HG03108 (cell line): ENCODE measurements at regions not wholly inside any gene's neighbourhood (a gene's known extent, or its start where the extent isn't known, plus 50 kb on each side); places are given as distances from the start of the nearest gene placed in this dataset.
"Not testable (repeated sequence)": the region's sequence is repeated elsewhere in the genome, so short reads cannot be mapped to it uniquely, and the experiment has no call there.

Source experiments
- ATAC-seq: cut with Tn5 transposase; IDR thresholded peaks from one replicate; pipeline ENCODE4 v1.9.1; 2021; ENCODE audit warnings: moderate library complexity; ENCODE audit not compliant: unreplicated experiment

DNA sequence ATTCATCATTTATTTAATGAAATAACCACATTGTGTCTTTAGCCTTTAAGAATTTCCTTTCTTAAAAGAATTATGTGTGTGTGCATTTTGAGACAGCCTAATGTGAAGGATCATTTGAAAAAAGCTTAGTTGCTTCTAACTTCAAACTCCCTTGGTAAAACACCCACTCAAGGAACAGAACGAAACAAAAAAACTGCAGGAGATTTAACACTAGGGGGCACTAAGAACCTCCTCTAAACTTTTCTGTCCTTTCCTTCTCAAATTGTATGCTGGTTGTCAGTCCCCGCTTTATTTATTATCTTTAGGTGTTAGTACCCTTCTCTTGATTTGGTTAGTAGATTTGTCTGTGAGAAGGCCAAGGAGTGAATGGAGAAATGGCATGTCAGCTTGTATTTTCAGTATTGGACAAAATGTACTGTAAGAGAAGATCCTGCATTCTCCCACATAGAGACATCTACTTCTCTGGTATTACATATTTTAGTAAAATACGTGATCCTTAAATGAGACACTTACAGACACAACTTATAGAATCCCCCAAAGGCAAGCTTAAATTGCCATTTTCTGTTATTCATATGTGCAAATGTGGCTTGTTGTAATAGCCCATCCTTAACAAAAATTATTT, 229.7 kb downstream of the MRPS30 start:
- no peak for ATAC-seq

GRCh38 chr5:45042283-45042682, 233.5 kb downstream of the MRPS30 start:
- ATAC-seq, result no peak

GRCh38 chr5:45057564-45057963, 248.8 kb downstream of the MRPS30 start:
- no peak for ATAC-seq

DNA sequence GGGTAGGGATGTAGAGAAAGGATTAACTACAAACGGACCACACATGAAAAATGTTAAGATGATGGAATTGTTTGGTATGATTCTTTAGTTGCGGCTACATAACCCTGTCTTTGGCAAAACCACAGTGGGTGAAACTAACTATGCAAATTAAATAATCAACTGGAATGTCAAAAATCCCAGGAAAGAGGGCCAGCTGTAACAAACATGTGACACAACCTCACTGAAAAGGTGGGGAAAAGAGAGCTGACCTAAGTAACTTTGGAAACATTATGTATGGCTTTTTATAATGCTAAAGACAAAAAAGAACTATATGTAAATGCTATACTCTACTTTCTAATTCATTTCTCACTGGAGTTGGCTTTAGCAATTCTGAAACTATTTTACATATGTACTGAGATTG, 252.0 kb downstream of the MRPS30 start:
- ATAC-seq, result no peak

GRCh38 chr5:45062044-45062443, 253.3 kb downstream of the MRPS30 start:
- no peak for ATAC-seq

DNA sequence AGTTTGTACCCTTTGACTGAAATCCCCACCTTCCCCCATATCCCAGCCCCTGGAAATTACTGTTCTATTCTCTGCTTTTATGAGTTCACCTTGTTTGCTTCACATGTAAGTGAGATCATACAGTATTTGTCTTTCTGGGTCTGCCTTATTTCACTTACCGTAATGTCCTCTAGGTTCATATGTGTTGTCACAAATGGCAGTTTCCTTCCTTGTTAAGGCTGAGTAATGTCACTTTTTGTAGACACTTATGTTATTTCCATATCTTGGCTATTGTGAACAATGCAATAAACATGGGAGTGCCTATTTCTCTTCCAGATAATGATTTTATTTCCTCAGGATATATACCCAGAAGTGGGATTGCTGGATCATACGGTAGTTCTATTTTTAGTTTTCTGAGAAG, 272.3 kb downstream of the MRPS30 start:
- ATAC-seq, result no peak

DNA sequence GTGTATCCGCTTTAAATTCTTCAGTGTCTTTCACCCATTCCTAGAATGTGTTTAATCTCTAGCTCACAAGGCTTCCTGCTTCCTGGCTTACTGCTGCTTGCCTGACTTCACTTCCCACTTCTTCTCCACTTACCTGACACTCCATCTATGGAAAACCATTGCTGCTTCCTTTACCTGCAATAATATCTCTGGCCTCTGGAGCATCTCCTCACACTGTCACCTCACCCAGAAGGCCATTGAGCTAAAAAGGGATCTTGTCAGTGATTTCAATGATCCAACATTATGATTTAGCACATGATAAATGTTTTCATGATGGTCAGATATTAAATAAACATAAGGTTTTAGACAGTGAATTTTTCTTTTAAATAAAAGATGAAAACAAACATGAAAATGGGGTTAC, 281.1 kb downstream of the MRPS30 start:
- no peak for ATAC-seq

GRCh38 chr5:45093377-45093776, 284.6 kb downstream of the MRPS30 start:
- no peak for ATAC-seq

GRCh38 chr5:45094876-45095440, 286.2 kb downstream of the MRPS30 start:
- ATAC-seq, result no peak

DNA sequence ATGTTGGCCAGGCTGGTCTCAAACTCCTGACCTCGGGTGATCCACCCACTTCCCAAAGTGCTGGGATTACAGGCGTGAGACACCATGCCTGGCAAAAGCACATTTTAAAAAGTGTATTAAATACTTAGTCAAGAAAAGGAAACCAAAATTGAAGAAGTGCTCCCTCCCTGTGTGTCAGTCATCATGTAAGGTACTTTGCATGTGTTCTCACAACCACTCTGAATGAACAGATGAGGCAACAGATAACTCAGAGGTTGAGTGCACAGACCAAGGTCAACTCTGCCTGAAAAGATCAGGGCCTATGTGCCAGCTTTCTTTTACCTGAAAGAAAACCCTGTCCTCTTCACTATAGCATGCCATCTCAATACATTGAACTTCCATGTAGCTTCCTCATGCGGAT, 289.7 kb downstream of the MRPS30 start:
- no peak for ATAC-seq

DNA sequence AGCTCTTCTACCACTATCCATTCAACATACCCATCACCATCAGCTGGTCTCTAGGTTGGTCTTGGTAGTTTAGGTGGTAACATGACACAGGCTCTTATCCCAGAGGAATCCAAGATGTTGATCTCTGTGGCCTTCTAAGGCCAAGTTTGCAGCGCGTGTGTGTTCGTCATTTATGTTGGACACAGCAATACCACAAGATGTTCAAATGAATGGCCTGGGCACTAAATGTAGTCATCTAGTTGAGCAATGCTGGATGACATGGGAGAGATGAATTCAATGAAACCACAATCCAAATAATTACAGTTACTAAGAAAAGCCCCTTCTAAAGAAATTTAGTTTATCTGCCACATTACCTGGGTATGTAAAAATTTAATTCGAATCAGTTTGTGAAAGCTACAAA, 292.4 kb downstream of the MRPS30 start:
- ATAC-seq, result no peak

GRCh38 chr5:45105491-45105994, 296.8 kb downstream of the MRPS30 start:
- ATAC-seq, result no peak

DNA sequence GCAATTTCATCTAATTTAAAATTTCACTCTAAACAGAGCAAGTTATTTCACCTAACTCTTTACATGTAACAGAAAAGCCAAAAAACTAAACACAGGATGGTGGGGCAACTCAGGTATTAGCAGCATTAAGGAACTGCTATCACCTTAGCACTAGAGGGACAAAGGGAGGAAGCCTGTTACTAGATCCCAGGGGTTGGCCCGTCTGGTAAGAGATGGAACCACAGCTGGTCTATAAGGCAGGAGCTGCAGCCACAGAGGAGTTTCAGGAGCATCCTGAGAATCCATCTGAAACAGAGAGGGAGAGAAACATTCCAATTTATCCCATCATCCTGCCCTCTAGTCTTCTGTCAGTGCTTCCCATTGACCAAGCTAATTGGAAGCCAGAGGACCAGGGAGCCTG, 300.3 kb downstream of the MRPS30 start:
- ATAC-seq, result no peak

DNA sequence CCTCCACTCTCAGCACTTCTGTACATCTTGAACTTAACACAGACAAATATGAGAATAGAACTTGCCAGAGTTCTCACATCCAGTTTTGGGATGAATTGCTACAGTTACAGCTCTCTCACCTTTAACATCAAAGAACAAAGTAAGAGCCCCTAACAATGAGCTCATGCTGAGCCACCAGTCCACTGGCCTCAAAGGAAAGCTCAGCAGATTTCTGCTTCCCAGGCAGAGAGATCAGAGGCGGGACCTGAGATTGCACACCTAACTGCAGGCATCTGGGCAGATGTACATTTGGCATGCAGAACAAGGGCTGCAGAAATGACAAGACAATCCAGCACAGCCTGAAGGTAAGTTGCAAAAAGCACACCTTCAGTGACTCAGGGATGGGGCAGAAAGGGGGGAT, 300.9 kb downstream of the MRPS30 start:
- no peak for ATAC-seq

DNA sequence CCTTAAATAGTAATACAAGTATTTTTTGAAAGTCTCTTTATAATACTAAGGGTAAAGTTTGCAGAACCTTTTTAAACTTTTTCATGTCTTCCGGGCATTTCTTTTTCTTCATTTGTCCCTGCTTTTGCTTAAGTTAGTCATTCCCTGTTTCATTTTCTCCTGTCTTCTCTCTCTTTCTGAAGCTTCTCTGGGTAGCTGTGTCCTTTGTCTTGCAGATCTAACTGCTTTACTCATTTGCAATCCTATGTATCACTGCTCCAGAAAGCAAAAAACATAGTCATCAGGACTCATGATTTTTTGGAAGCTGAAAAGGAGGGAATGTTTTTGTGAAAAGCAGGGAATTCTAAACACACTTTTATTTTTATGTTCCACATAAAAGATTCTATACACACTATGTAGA, 301.7 kb downstream of the MRPS30 start:
- ATAC-seq, result no peak

GRCh38 chr5:45113726-45114125, 305.0 kb downstream of the MRPS30 start:
- no peak for ATAC-seq

GRCh38 chr5:45132972-45133371, 324.2 kb downstream of the MRPS30 start:
- no peak for ATAC-seq

DNA sequence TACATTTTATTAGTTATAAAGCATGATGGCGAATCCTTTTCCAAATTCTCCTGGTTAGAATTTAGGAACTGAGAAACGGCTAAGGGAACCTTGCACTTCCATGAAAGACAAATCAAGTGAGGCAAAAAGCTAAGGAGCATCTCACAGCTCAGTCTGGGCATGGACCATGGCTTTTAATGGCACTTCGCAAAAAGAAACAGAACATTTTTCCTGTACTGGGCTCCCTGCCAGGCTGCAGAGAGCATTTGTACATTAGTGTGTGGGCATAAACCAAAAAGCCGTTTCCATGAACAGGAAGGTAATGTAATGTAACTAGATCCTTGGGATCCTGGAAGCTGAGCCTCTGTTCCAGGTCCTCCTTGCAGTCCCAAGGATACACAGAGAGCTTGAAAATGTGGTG, 354.2 kb downstream of the MRPS30 start:
- no peak for ATAC-seq

GRCh38 chr5:45171563-45171962, 362.8 kb downstream of the MRPS30 start:
- no peak for ATAC-seq

DNA sequence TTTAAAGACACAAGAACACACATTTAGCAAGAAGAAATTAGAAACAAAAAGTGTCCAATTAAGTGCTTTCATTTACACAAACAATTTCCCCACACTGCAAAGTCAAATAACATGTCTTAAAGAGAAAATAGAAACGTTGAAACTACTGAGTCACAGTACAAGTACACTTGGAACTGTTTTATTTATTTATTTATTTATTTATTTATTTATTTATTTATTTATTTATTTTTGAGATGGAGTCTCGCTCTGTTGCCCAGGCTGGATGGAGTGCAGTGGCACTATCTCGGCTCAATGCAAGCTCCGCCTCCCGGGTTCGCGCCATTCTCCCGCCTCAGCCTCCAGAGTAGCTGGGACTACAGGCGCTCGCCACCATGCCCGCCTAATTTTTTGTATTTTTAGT, 363.9 kb downstream of the MRPS30 start:
- not testable (repeated sequence) for ATAC-seq

- no peak for ATAC-seq
Observed at GRCh38 chr5:45179686-45180085, 370.9 kb downstream of the MRPS30 start.

GRCh38 chr5:45189042-45189441, 380.3 kb downstream of the MRPS30 start:
- no peak for ATAC-seq

DNA sequence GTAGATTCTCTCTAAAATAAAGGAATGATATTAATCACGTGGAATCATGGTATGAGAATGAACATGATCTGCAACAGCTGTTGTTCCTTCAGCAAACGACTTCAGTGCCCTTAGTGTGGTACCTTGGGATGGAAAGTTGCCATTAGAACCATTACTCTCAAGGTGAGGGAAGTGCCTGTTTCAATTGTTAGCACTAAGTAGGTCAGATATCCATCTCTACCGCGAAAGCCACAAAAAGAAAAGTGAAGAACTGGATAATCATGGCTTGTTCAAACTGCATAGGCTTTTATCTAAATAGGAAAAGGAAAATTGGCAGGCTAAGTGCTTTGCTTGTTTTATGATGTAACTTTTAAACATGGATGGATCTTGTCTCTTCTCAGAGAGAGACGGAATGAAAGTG, 380.7 kb downstream of the MRPS30 start:
- no peak for ATAC-seq
